Thoracic aorta (tissue), 2 donors: ENCODE measurements at regions not wholly inside any gene's neighbourhood (a gene's known extent, or its start where the extent isn't known, plus 50 kb on each side); places are given as distances from the start of the nearest gene placed in this dataset.

Experiments
- ATAC-seq: fragments of 150-250 bp; one replicate; pipeline ENCODE4 v1.8.0; 2017; ENCODE audit warnings: low read depth; ENCODE audit not compliant: insufficient number of reproducible peaks, low FRiP score
- DNase-seq: peaks from one replicate; pipeline ENCODE4 v3.0.0-alpha.2; 2020; ENCODE audit warnings: low spot score
- H3K27ac ChIP-seq, 2 donors: fragments of 200-600 bp; sonication (generic); 1 replicate in 1 of 2; 2 replicates in 1 of 2; pipeline ENCODE4 v1.5.1; 2016; ENCODE audit warnings: mild to moderate bottlenecking in 2 of 2, moderate library complexity in 2 of 2
- H3K27me3 ChIP-seq: fragments of 200-600 bp; sonication (generic); replicated peaks from 2 replicates; pipeline ENCODE4 v1.6.0; 2016; ENCODE audit warnings: mild to moderate bottlenecking; ENCODE audit not compliant: insufficient read depth
- H3K36me3 ChIP-seq: fragments of 200-600 bp; sonication (generic); one replicate; pipeline ENCODE4 v1.5.1; 2016
- H3K4me1 ChIP-seq, 2 donors: fragments of 200-600 bp; sonication (generic); 1 replicate in 1 of 2; 2 replicates in 1 of 2; pipeline versions ENCODE4 v1.5.1 to v1.6.0; 2016; ENCODE audit warnings: low read depth in 2 of 2, mild to moderate bottlenecking in 1 of 2; ENCODE audit not compliant: control insufficient read depth in 1 of 2
- H3K4me3 ChIP-seq: fragments of 200-600 bp; sonication (generic); 2 replicates; pipeline ENCODE4 v1.5.1; 2016; ENCODE audit warnings: mild to moderate bottlenecking
- H3K9me3 ChIP-seq: fragments of 200-600 bp; sonication (generic); 2 replicates; pipeline ENCODE4 v1.5.1; 2016
- TF ChIP-seq, protein P1 (sequence below): fragments of 200-600 bp; sonication (generic); IDR thresholded peaks from one replicate; pipeline ENCODE4 v1.5.1; 2019; ENCODE audit warnings: antibody characterized with exemption

DNA sequence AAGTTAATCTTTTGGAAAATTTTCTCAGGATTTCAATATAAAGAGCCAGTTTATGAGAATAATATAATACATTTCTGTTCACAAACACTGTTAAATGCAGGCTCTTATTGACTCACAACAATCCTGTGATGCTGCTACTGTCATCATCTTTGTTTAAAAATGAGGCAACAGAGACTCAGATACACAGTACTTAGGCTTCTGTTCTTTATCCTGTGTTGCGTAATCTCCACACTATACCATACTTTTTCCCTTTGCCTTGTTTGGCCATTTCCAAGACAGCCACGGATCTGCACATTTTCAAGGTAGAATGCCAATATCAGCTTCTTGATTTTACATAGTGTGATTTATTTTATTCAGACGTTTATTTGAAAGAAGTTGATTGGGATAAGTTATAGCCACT, 699.0 kb upstream of the CITED2 start:
- no peak for DNase-seq
- Histone ChIP-seq H3K27ac (no peak overlapping the region), H3K4me3 (no peak overlapping the region), H3K27me3 (no peaks in the 10 kb centered on the region), H3K9me3 (no peaks in the 10 kb centered on the region), H3K4me1 (peaks cover 29 to 58% of the 10 kb centered on the region in 2 donors), H3K36me3 (no peaks in the 10 kb centered on the region)
- ATAC-seq: no peak
- TF ChIP-seq, protein P1, sequence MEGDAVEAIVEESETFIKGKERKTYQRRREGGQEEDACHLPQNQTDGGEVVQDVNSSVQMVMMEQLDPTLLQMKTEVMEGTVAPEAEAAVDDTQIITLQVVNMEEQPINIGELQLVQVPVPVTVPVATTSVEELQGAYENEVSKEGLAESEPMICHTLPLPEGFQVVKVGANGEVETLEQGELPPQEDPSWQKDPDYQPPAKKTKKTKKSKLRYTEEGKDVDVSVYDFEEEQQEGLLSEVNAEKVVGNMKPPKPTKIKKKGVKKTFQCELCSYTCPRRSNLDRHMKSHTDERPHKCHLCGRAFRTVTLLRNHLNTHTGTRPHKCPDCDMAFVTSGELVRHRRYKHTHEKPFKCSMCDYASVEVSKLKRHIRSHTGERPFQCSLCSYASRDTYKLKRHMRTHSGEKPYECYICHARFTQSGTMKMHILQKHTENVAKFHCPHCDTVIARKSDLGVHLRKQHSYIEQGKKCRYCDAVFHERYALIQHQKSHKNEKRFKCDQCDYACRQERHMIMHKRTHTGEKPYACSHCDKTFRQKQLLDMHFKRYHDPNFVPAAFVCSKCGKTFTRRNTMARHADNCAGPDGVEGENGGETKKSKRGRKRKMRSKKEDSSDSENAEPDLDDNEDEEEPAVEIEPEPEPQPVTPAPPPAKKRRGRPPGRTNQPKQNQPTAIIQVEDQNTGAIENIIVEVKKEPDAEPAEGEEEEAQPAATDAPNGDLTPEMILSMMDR: no peak

DNA sequence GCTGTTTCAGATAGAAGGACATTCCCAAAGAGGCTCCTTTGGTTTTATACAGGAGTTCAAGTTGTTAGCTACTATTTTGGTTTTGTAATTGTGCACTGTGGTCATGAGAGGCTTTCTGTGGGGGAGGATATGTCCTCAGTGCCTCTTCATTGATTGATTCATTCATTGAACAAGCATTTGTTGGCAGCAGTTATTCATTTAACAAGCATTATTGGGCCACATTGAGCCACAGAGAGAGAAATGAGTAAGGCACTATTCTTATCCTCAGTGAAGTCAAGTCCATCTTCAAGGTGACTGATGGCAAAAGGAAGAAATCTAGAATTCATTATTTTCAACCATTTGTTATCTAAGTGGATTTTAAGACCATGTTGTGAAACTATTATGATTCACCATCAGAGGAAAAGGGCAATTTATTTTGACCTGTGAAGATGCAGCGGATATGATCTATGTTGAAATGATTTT, 697.2 kb upstream of the CITED2 start:
- ATAC-seq (no peak), DNase-seq (no peak)
- Histone ChIP-seq H3K9me3 (no peaks in the 10 kb centered on the region), H3K27me3 (no peaks in the 10 kb centered on the region), H3K27ac (peak overlapping the region in 1 of 2 donors; percentile 39), H3K4me1 (peaks cover 21 to 45% of the 10 kb centered on the region in 2 donors), H3K36me3 (no peaks in the 10 kb centered on the region), H3K4me3 (no peak overlapping the region)
- TF ChIP-seq, protein P1: no peak

DNA sequence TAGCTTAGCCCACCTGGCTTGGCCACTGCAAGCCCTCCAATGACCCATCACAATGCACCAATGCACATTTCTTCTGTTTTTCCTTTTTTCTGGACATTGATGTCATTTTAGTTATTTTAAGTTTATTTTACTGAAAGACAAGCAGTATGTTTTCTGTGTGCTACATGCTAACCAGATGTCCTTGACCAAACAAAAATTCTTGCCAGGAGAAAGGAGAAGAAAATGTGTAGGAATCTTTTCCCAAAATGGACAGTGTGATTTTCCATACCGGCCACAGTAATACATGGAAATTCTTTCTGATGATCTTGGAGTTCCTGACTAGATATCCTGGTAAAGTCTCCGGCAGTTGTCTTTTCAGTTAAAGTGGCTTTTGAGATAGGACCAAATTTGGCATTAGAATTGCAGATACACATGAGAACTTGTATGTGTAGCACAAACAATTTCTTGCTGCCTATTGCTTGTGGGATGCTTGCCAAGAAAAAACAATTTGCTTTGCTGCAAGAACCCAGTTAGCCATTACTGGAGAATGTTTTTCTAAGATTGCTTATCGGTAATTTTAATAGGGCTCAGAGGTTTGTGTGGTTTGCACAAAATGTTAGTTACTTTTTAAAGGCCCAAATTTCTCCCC, 696.5 kb upstream of the CITED2 start:
- Histone ChIP-seq H3K9me3 (no peaks in the 10 kb centered on the region), H3K27ac (peak overlapping the region in 1 of 2 donors; percentile 39), H3K36me3 (no peaks in the 10 kb centered on the region), H3K4me3 (no peak overlapping the region), H3K27me3 (no peaks in the 10 kb centered on the region), H3K4me1 (peaks cover 21 to 45% of the 10 kb centered on the region in 2 donors)
- DNase-seq: no peak
- no peak for ATAC-seq
- TF ChIP-seq, protein P1: no peak

DNA sequence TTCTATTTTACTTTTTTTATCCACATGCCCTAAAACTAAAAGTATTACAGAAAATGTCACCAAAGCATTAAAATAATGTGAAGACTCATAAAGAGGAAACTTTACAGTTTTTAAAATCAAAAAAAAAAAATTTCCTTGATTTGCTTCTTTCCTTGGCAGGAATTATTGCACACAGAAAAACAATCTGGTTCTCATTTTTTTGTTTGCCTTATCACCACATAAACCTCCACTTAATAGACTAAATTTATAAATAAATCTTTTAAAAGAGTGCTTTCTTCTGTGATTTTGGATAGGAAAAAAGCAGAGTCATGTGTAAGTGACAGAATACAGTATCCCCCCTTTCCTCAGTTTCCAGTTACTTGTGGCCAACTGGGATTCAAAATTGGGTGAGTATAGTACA, 695.1 kb upstream of the CITED2 start:
- DNase-seq (no peak), ATAC-seq (no peak)
- H3K9me3 ChIP-seq: no peaks in the 10 kb centered on the region
- H3K27me3 ChIP-seq: no peaks in the 10 kb centered on the region
- no peaks in the 10 kb centered on the region for H3K36me3 ChIP-seq
- TF ChIP-seq, protein P1: no peak
- H3K4me1 ChIP-seq: peaks cover 21 to 45% of the 10 kb centered on the region in 2 donors
- H3K27ac ChIP-seq: no peak overlapping the region
- H3K4me3 ChIP-seq: no peak overlapping the region

DNA sequence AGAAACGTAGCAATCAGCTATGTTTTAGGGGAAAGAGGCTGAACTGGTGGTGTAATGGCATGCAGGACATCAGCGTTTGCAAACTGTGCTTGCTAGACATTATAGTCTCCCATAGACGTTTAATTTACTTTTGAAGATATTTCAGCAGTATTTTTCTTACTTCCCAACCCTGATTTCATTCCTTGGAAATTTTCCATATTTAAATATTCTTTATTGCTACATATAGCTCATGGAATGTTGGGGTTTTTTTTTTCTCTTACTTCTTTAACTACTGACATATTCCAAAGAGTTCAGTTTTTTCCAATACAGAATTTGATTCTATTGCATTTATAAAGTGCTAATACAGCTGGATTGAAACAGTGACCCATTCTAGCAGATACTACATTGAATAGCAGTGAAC, 694.4 kb upstream of the CITED2 start:
- peaks cover 21 to 45% of the 10 kb centered on the region in 2 donors for H3K4me1 ChIP-seq
- ATAC-seq (no peak), DNase-seq (no peak)
- H3K9me3 ChIP-seq: no peaks in the 10 kb centered on the region
- no peaks in the 10 kb centered on the region for H3K36me3 ChIP-seq
- no peak overlapping the region for H3K27ac ChIP-seq
- H3K4me3 ChIP-seq: no peak overlapping the region
- TF ChIP-seq, protein P1: no peak
- no peaks in the 10 kb centered on the region for H3K27me3 ChIP-seq
